GM12865 (cell line): ENCODE measurements at regions not wholly inside any gene's neighbourhood (a gene's known extent, or its start where the extent isn't known, plus 50 kb on each side); places are given as distances from the start of the nearest gene placed in this dataset.

Source experiments
- DNase-seq: peaks from one replicate; pipeline ENCODE4 v3.0.0; 2010; ENCODE audit warnings: low read depth
- H3K4me3 ChIP-seq: 2 replicates; pipeline ENCODE4 v1.5.1; 2011; ENCODE audit warnings: mild to moderate bottlenecking, low read depth, low read length, control low read depth
- TF ChIP-seq, protein P1 (sequence below): IDR thresholded peaks from 2 replicates; pipeline ENCODE4 v1.5.1; 2011; ENCODE audit warnings: low read length, control low read depth, low read depth, inconsistent platforms; ENCODE audit not compliant: insufficient read depth; ENCODE audit errors: missing control alignments

DNA sequence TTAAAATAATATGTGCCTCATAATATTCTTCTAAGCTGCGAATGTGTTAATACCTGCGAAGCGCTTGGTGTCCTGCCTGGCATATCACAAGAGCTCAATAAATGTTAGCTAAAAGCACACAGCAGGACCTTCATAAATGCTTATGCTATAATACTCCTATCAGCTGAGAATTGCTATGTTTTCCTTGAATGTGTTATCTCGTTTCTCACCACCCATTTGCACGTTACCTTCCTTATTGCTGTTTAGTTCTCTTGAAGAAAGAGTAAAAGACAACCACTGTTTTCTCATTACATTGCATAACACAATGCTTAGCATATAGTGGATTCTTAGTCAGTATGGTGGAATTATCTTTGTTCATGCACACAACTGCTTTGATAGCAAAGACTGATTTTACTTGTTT is 76.6 kb downstream of the EDN1 start:
- no peak for DNase-seq
- no peak overlapping the region for H3K4me3 ChIP-seq
- TF ChIP-seq, protein P1, sequence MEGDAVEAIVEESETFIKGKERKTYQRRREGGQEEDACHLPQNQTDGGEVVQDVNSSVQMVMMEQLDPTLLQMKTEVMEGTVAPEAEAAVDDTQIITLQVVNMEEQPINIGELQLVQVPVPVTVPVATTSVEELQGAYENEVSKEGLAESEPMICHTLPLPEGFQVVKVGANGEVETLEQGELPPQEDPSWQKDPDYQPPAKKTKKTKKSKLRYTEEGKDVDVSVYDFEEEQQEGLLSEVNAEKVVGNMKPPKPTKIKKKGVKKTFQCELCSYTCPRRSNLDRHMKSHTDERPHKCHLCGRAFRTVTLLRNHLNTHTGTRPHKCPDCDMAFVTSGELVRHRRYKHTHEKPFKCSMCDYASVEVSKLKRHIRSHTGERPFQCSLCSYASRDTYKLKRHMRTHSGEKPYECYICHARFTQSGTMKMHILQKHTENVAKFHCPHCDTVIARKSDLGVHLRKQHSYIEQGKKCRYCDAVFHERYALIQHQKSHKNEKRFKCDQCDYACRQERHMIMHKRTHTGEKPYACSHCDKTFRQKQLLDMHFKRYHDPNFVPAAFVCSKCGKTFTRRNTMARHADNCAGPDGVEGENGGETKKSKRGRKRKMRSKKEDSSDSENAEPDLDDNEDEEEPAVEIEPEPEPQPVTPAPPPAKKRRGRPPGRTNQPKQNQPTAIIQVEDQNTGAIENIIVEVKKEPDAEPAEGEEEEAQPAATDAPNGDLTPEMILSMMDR: no peak

DNA sequence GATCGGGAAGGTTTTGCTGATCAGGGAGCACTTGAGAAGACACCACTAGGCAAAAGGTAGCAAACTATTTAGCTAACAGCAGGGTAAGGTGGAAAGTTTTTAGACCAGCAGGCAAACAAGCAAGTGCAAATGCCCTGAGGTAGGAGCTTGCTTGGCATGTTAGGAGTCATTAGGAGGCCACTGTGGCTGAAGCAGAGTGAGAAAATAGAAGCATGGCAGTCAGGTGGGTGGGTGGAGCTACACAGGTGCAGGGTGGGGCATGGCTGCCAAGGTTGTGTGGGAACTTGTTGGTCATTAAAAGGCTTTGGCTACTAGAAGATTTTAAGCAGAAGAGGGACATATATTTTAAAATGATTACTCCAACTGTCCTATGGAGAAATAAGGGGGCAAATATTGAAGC is 77.3 kb downstream of the EDN1 start:
- TF ChIP-seq, protein P1: no peak
- no peak for DNase-seq
- no peak overlapping the region for H3K4me3 ChIP-seq

DNA sequence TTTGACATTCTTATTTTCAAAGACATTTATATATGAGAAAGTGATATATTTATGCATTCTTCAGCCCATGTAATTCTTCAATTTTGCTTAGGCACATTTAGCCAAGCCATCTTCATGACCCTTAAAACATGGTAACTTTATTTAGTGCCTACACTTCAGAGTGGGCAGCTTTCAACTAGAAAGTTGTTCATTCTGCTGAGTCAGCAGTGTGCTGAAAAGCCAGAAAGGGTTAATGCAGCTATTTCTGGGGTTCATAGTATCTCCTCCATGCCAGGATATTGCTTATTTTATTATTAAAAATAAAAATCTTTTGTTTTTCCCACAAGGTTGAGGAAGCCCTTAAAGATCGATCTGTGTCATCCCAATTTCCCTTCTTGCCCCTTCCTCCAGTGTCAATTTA is 79.2 kb downstream of the EDN1 start:
- no peak for DNase-seq
- no peak overlapping the region for H3K4me3 ChIP-seq
- TF ChIP-seq, protein P1: no peak

DNA sequence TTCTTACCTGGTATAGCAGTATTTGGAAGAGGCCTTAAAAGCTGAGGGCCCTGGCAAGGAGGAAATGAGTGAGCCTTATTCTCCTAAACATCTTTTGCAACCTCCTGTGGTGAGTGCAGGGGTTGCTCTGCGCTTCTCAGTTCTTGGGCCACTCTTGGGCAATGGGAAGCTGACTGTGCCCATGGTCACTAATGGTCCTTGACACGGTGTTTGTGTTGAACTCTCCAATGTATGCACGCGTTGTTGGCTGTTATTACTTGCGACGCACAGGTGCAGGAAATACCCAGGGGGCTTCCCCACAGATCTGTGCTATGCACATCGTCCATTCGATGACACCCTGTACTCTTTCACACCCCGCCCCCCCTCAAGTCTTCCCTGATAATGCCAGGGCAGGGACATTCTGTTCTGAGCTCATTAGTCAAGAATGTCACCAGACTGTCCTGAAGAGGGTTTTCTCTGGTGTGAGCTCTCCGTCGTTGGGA is 79.7 kb downstream of the EDN1 start:
- TF ChIP-seq, protein P1: peak; percentile 20
- no peak overlapping the region for H3K4me3 ChIP-seq
- DNase-seq: peak; percentile 87

DNA sequence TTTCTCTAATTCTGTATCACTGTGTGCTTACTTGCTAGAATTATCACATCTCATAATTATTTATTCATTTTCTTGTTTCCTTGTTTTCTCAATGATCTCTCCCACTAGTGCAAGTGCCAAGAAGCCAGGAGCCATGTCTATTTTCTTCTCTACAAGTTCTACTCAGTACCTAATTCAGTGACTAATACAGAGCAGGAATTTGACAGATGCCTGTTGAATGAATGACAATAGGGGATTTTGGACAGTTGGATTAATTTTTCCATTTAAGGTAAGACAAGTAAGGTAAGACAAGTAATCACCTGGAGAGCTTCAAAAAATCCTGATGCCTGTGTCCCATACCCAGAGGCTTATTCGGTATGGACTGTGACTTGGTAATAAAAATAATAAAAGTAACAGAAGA is 81.0 kb downstream of the EDN1 start:
- DNase-seq: no peak
- H3K4me3 ChIP-seq: no peak overlapping the region
- TF ChIP-seq, protein P1: no peak

DNA sequence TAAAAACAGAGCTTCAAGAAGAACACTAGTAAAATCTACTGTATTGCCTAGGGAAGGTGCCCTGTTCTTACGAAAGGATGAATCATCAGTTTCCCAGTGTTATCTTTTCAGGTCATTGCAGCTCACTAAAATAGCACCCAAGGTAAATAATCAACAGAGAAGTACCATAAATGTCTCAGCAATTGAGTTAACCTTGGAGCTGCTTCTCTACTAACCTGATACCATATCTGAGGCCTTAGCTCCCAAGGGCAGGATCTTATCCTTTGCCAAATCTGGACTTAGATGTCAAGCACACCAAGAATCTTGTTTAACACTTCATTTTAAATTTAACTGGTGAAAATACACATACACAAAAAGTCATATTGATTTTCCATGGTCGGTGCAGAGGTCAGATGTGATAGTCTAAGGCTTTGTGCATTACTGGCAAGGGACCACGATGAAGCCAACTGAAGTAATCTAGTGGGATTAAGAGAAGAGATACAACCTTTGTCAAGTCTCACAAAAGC is 81.5 kb downstream of the EDN1 start:
- DNase-seq: no peak
- H3K4me3 ChIP-seq: no peak overlapping the region
- TF ChIP-seq, protein P1: no peak

DNA sequence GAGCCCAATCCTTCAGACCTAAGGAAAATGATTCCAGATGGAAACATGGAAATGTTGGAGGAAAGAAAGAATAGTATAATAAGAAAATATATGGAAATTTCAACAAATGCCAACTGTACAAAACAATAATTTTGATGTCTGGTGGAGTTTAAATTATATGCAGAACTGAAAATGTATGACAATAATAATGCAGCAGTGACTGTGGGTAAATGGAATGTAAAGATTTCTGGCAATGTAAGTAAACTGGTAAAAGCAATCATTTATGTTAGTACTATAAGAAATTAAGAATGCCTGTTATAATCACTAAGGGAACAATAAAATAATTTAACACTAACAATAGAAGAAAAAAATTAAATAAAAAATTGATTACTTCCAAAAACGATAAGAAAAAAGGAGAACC is 89.0 kb downstream of the EDN1 start:
- DNase-seq: no peak
- no peak overlapping the region for H3K4me3 ChIP-seq
- TF ChIP-seq, protein P1: no peak
